WI38 (cell line): ENCODE measurements at regions not wholly inside any gene's neighbourhood (a gene's known extent, or its start where the extent isn't known, plus 50 kb on each side); places are given as distances from the start of the nearest gene placed in this dataset.
"Not testable (repeated sequence)": the region's sequence is repeated elsewhere in the genome, so short reads cannot be mapped to it uniquely, and the experiment has no call there.

Experiments
- H3K4me3 ChIP-seq: 2 replicates; pipeline ENCODE4 v1.5.1; 2011; ENCODE audit warnings: low read depth, mild to moderate bottlenecking, control low read depth, low read length
- CTCF ChIP-seq: IDR thresholded peaks from 2 replicates; pipeline ENCODE4 v1.5.1; 2012; ENCODE audit warnings: low read depth, mild to moderate bottlenecking, control low read depth, low read length

- no peak overlapping the region for H3K4me3 ChIP-seq
- TF ChIP-seq CTCF, result no peak
Observed at GRCh38 chr6:120947111-120947510, 387.2 kb downstream of the TBC1D32 start.

GRCh38 chr6:120945905-120946594 lies 388.2 kb downstream of the TBC1D32 start:
- no peak overlapping the region for H3K4me3 ChIP-seq
- no peak for TF ChIP-seq CTCF

- H3K4me3 ChIP-seq, result no peak overlapping the region
- no peak for TF ChIP-seq CTCF
Observed at GRCh38 chr6:120938876-120939472, 395.3 kb downstream of the TBC1D32 start.

GRCh38 chr6:120938164-120938875 lies 396.0 kb downstream of the TBC1D32 start:
- H3K4me3 ChIP-seq, result no peak overlapping the region
- no peak for TF ChIP-seq CTCF

- no peak overlapping the region for H3K4me3 ChIP-seq
- no peak for TF ChIP-seq CTCF
Observed at GRCh38 chr6:120935908-120936307, 398.4 kb downstream of the TBC1D32 start.

- H3K4me3 ChIP-seq, result no peak overlapping the region
- no peak for TF ChIP-seq CTCF
Observed at GRCh38 chr6:120935016-120935415, 399.3 kb downstream of the TBC1D32 start.

GRCh38 chr6:120931520-120932180 lies 402.6 kb downstream of the TBC1D32 start:
- not testable (repeated sequence) for H3K4me3 ChIP-seq

GRCh38 chr6:120930500-120930899 lies 403.8 kb downstream of the TBC1D32 start:
- H3K4me3 ChIP-seq, result not testable (repeated sequence)
